Activated CD4-positive, alpha-beta T cell treated with anti-CD3 and anti-CD28 coated beads for 24 hours (primary cell): ENCODE measurements at regions not wholly inside any gene's neighbourhood (a gene's known extent, or its start where the extent isn't known, plus 50 kb on each side); places are given as distances from the start of the nearest gene placed in this dataset.

Source experiments
- DNase-seq, 2 donors: peaks; one replicate each; pipeline ENCODE4 v3.0.0-alpha.2; 2020; ENCODE audit warnings: low read depth in 2 of 2

- DNase-seq, result no peak
Observed at GRCh38 chr7:25947669-25948516, 204.1 kb upstream of the NFE2L3 start.

- no peak for DNase-seq
Observed at GRCh38 chr7:25949736-25950487, 202.1 kb upstream of the NFE2L3 start.

GRCh38 chr7:25950488-25951413 lies 201.2 kb upstream of the NFE2L3 start:
- DNase-seq, result peak; percentile 64 to 73

GRCh38 chr7:25951414-25952260 lies 200.4 kb upstream of the NFE2L3 start:
- DNase-seq, result peak in 1 of 2 donors; percentile 31

GRCh38 chr7:25952261-25953057 lies 199.5 kb upstream of the NFE2L3 start:
- DNase-seq, result no peak

- DNase-seq, result no peak
Observed at GRCh38 chr7:25953859-25954258, 198.1 kb upstream of the NFE2L3 start.

GRCh38 chr7:25954395-25954794 lies 197.6 kb upstream of the NFE2L3 start:
- DNase-seq, result no peak

GRCh38 chr7:25959168-25959734 lies 192.7 kb upstream of the NFE2L3 start:
- DNase-seq, result no peak

GRCh38 chr7:25963733-25964132 lies 188.3 kb upstream of the NFE2L3 start:
- DNase-seq, result no peak

GRCh38 chr7:25964483-25964991 lies 187.5 kb upstream of the NFE2L3 start:
- DNase-seq, result no peak

- DNase-seq, result no peak
Observed at GRCh38 chr7:25965405-25966123, 186.4 kb upstream of the NFE2L3 start.

GRCh38 chr7:25966469-25966868 lies 185.5 kb upstream of the NFE2L3 start:
- no peak for DNase-seq

GRCh38 chr7:25967278-25968204 lies 184.5 kb upstream of the NFE2L3 start:
- DNase-seq, result no peak

- DNase-seq, result peak; percentile 20 to 28
Observed at GRCh38 chr7:25968205-25968993, 183.6 kb upstream of the NFE2L3 start.

- DNase-seq, result no peak
Observed at GRCh38 chr7:25970356-25970755, 181.6 kb upstream of the NFE2L3 start.

GRCh38 chr7:25970911-25971310 lies 181.1 kb upstream of the NFE2L3 start:
- DNase-seq, result no peak

- DNase-seq, result no peak
Observed at GRCh38 chr7:25976630-25977029, 175.4 kb upstream of the NFE2L3 start.
